Effector memory CD4-positive, alpha-beta T cell (primary cell): ENCODE measurements at regions not wholly inside any gene's neighbourhood (a gene's known extent, or its start where the extent isn't known, plus 50 kb on each side); places are given as distances from the start of the nearest gene placed in this dataset.
"Not testable (repeated sequence)": the region's sequence is repeated elsewhere in the genome, so short reads cannot be mapped to it uniquely, and the experiment has no call there.

Experiments
- DNase-seq, 3 donors: peaks; one replicate each; pipeline ENCODE4 v3.0.0-alpha.2; 2020
- H3K27ac ChIP-seq: 2 replicates; pipeline ENCODE4 v1.7.0; 2013; ENCODE audit warnings: mild to moderate bottlenecking, low read length, moderate library complexity; ENCODE audit not compliant: insufficient read depth, poor library complexity, severe bottlenecking
- H3K27me3 ChIP-seq: replicated peaks from 2 replicates; pipeline ENCODE4 v1.7.0; 2013; ENCODE audit warnings: mild to moderate bottlenecking, low read length; ENCODE audit not compliant: insufficient read depth, control insufficient read depth, poor library complexity, severe bottlenecking
- H3K36me3 ChIP-seq: 2 replicates; pipeline ENCODE4 v1.7.0; 2013; ENCODE audit warnings: mild to moderate bottlenecking, low read length, moderate library complexity; ENCODE audit not compliant: control insufficient read depth, insufficient read depth
- H3K4me1 ChIP-seq: 2 replicates; pipeline ENCODE4 v1.7.0; 2013; ENCODE audit warnings: low read length, mild to moderate bottlenecking; ENCODE audit not compliant: control insufficient read depth, insufficient read depth, poor library complexity, severe bottlenecking
- H3K4me3 ChIP-seq: 2 replicates; pipeline ENCODE4 v1.7.0; 2013; ENCODE audit warnings: low read length, low read depth, mild to moderate bottlenecking; ENCODE audit not compliant: insufficient read depth, poor library complexity, severe bottlenecking
- H3K9me3 ChIP-seq: 2 replicates; pipeline ENCODE4 v1.7.0; 2013; ENCODE audit warnings: mild to moderate bottlenecking, low read length, moderate library complexity; ENCODE audit not compliant: control insufficient read depth

GRCh38 chr6:14478381-14479225 is 361.0 kb downstream of the CD83 start:
- no peak for DNase-seq
- Histone ChIP-seq H3K27ac (no peak overlapping the region), H3K27me3 (peaks cover 3% of the 10 kb centered on the region), H3K4me1 (no peaks in the 10 kb centered on the region), H3K4me3 (no peak overlapping the region), H3K9me3 (no peaks in the 10 kb centered on the region), H3K36me3 (no peaks in the 10 kb centered on the region)

- H3K27ac ChIP-seq, H3K4me1 ChIP-seq, H3K27me3 ChIP-seq, H3K36me3 ChIP-seq, H3K9me3 ChIP-seq, DNase-seq, H3K4me3 ChIP-seq: not testable (repeated sequence)
Measured at GRCh38 chr6:14481946-14482345, 364.4 kb downstream of the CD83 start.

- Histone ChIP-seq H3K9me3 (no peaks in the 10 kb centered on the region), H3K4me1 (no peaks in the 10 kb centered on the region), H3K27ac (no peak overlapping the region), H3K27me3 (no peaks in the 10 kb centered on the region), H3K36me3 (no peaks in the 10 kb centered on the region), H3K4me3 (no peak overlapping the region)
- DNase-seq, result no peak
Measured at GRCh38 chr6:14487625-14488024, 370.1 kb downstream of the CD83 start.

- Histone ChIP-seq H3K4me3 (no peak overlapping the region), H3K4me1 (no peaks in the 10 kb centered on the region)
- no peak for DNase-seq
Measured at GRCh38 chr6:14488180-14488579, 370.6 kb downstream of the CD83 start.

GRCh38 chr6:14489445-14489844 is 371.9 kb downstream of the CD83 start:
- H3K9me3 ChIP-seq, result no peaks in the 10 kb centered on the region
- no peak for DNase-seq
- no peak overlapping the region for H3K27ac ChIP-seq
- no peaks in the 10 kb centered on the region for H3K27me3 ChIP-seq
- no peaks in the 10 kb centered on the region for H3K36me3 ChIP-seq
- no peaks in the 10 kb centered on the region for H3K4me1 ChIP-seq
- no peak overlapping the region for H3K4me3 ChIP-seq

More at GRCh38 chr6:14488180-14488579, 370.6 kb downstream of the CD83 start:
- Histone ChIP-seq H3K36me3 (no peaks in the 10 kb centered on the region), H3K9me3 (no peaks in the 10 kb centered on the region), H3K27me3 (no peaks in the 10 kb centered on the region), H3K27ac (no peak overlapping the region)

GRCh38 chr6:14498748-14499147 is 381.2 kb downstream of the CD83 start:
- Histone ChIP-seq H3K4me1 (no peaks in the 10 kb centered on the region), H3K4me3 (no peak overlapping the region), H3K27ac (no peak overlapping the region), H3K9me3 (no peaks in the 10 kb centered on the region), H3K36me3 (no peaks in the 10 kb centered on the region), H3K27me3 (no peaks in the 10 kb centered on the region)
- no peak for DNase-seq

GRCh38 chr6:14499309-14499708 is 381.7 kb downstream of the CD83 start:
- no peaks in the 10 kb centered on the region for H3K36me3 ChIP-seq
- no peak overlapping the region for H3K4me3 ChIP-seq
- no peaks in the 10 kb centered on the region for H3K27me3 ChIP-seq
- no peaks in the 10 kb centered on the region for H3K9me3 ChIP-seq
- no peak for DNase-seq
- H3K27ac ChIP-seq, result no peak overlapping the region
- H3K4me1 ChIP-seq, result no peaks in the 10 kb centered on the region

- no peaks in the 10 kb centered on the region for H3K4me1 ChIP-seq
- H3K36me3 ChIP-seq, result no peaks in the 10 kb centered on the region
- DNase-seq, result no peak
- no peaks in the 10 kb centered on the region for H3K27me3 ChIP-seq
- H3K9me3 ChIP-seq, result no peaks in the 10 kb centered on the region
- H3K27ac ChIP-seq, result no peak overlapping the region
- no peak overlapping the region for H3K4me3 ChIP-seq
Measured at GRCh38 chr6:14499841-14500240, 382.3 kb downstream of the CD83 start.

GRCh38 chr6:14500809-14501208 is 383.2 kb downstream of the CD83 start:
- Histone ChIP-seq H3K27me3 (no peaks in the 10 kb centered on the region), H3K4me1 (no peaks in the 10 kb centered on the region), H3K36me3 (no peaks in the 10 kb centered on the region), H3K27ac (no peak overlapping the region), H3K4me3 (no peak overlapping the region), H3K9me3 (no peaks in the 10 kb centered on the region)
- DNase-seq, result no peak

GRCh38 chr6:14501240-14501639 is 383.7 kb downstream of the CD83 start:
- Histone ChIP-seq H3K27ac (no peak overlapping the region), H3K4me3 (no peak overlapping the region), H3K9me3 (no peaks in the 10 kb centered on the region), H3K36me3 (no peaks in the 10 kb centered on the region), H3K27me3 (no peaks in the 10 kb centered on the region), H3K4me1 (no peaks in the 10 kb centered on the region)
- no peak for DNase-seq
